Transverse colon (tissue), 4 donors: ENCODE measurements at regions not wholly inside any gene's neighbourhood (a gene's known extent, or its start where the extent isn't known, plus 50 kb on each side); places are given as distances from the start of the nearest gene placed in this dataset.
"Not testable (repeated sequence)": the region's sequence is repeated elsewhere in the genome, so short reads cannot be mapped to it uniquely, and the experiment has no call there.

Source experiments
- DNase-seq: peaks from one replicate; pipeline ENCODE4 v3.0.0-alpha.2; 2019
- H3K27ac ChIP-seq, 4 donors: fragments of 200-600 bp; sonication (generic); 2 replicates each; pipeline ENCODE4 v1.5.1; 2016 to 2018; ENCODE audit warnings: inconsistent platforms in 4 of 4
- H3K27me3 ChIP-seq: fragments of 200-600 bp; sonication (generic); 2 replicates; pipeline ENCODE4 v1.5.1; 2017; ENCODE audit warnings: inconsistent platforms
- H3K36me3 ChIP-seq, 4 donors: fragments of 200-600 bp; sonication (generic); 2 replicates each; pipeline ENCODE4 v1.5.1; 2017 to 2019; ENCODE audit warnings: inconsistent platforms in 4 of 4
- H3K4me1 ChIP-seq, 4 donors: fragments of 200-600 bp; sonication (generic); 2 replicates each; pipeline ENCODE4 v1.5.1; 2017 to 2020; ENCODE audit warnings: inconsistent platforms in 4 of 4
- H3K4me3 ChIP-seq, 4 donors: fragments of 200-600 bp; sonication (generic); 1 replicate in 1 of 4; 2 replicates in 3 of 4; pipeline versions ENCODE4 v1.5.1 to v1.6.1; 2017 to 2019; ENCODE audit warnings: inconsistent platforms in 4 of 4
- H3K9me3 ChIP-seq, 2 donors: fragments of 200-600 bp; sonication (generic); 2 replicates each; pipeline ENCODE4 v1.5.1; 2017 to 2019; ENCODE audit warnings: inconsistent platforms in 2 of 2
- EP300 ChIP-seq: sonication (generic); formaldehyde crosslinking; IDR thresholded peaks from one replicate; pipeline ENCODE4 v1.6.1; 2017; ENCODE audit warnings: antibody characterized with exemption, low read depth
- POLR2A ChIP-seq: fragments of 450-650 bp; IDR thresholded peaks from one replicate; pipeline ENCODE4 v1.6.1; 2016; ENCODE audit warnings: antibody characterized with exemption, mild to moderate bottlenecking, moderate library complexity
- POLR2AphosphoS5 ChIP-seq, 3 donors: sonication (generic); formaldehyde crosslinking; IDR thresholded peaks; one replicate each; pipeline ENCODE4 v1.6.1; 2016; ENCODE audit warnings: antibody characterized with exemption in 3 of 3
- WGBS, 2 donors: methylation state at CpG; one replicate each; pipeline ENCODE4 v1.1.5; 2018; ENCODE audit warnings: low coverage in 1 of 2; 5-methylcytosine and 5-hydroxymethylcytosine counted together
- in situ Hi-C, 4 donors: fragments of 200-750 bp; cut with MboI; loops; one replicate each; pipeline versions ENCODE4 v1.15.0 to v1.15.1; 2017; ENCODE audit warnings: low sequenced_read_pairs in 3 of 4, low pct_ligation_motif_present in 1 of 4, low pct_unique_long_range_greater_than_20kb in 1 of 4
- intact Hi-C: fragments of 100-400 bp; cut with DNase I; formaldehyde crosslinking; loops from one replicate; pipeline ENCODE4 v1.15.1; 2023; ENCODE audit warnings: low total_unique reads
- TF ChIP-seq, protein P1 (sequence below), 5 experiments: fragments of 200-600 bp in 3 of 5; fragments of 450-650 bp in 2 of 5; sonication (generic) in 3 of 5; IDR thresholded peaks; 1 replicate in 2 of 5; 2 replicates in 3 of 5; pipeline ENCODE4 v1.5.1; 2016 to 2017; ENCODE audit warnings: antibody characterized with exemption in 5 of 5, inconsistent platforms in 3 of 5, mild to moderate bottlenecking in 2 of 5, moderate library complexity in 1 of 5

DNA sequence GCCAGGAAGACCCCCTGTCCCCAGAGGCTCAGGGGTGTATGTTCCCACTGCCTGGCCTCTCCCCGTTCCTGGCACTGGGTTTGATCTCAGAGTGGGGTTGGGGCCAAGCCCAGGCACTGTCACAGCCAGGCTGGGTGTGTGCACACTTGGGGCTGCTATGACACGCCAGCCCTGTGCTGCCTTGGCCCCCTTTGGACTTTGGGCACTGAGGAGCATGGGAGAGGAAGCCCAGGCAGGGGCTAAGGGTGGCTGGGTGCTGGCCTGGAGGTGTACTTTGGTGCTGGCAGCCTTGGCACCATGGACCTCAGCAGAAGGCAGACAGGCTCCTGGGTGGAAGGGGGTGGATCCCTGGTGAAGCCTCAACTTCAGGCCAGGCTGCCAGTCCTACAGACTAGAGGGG is 223.6 kb upstream of the ISL1 start:
- Histone ChIP-seq H3K27me3 (no peaks in the 10 kb centered on the region), H3K4me1 (no peaks in the 10 kb centered on the region), H3K36me3 (no peaks in the 10 kb centered on the region), H3K27ac (no peak overlapping the region), H3K9me3 (peaks cover 6 to 7% of the 10 kb centered on the region in 2 donors), H3K4me3 (no peak overlapping the region)
- intact Hi-C loops: loop anchor here (10.0 kb wide), 1 partner anchor 715 kb away; the partner anchor contains the start of gene EMB
- DNase-seq: no peak
- in situ Hi-C loops: no loop called here
- no peak for TF ChIP-seq POLR2AphosphoS5 (IDR thresholded peaks at IDR 0.05)
- no peak for TF ChIP-seq EP300
- TF ChIP-seq, protein P1, sequence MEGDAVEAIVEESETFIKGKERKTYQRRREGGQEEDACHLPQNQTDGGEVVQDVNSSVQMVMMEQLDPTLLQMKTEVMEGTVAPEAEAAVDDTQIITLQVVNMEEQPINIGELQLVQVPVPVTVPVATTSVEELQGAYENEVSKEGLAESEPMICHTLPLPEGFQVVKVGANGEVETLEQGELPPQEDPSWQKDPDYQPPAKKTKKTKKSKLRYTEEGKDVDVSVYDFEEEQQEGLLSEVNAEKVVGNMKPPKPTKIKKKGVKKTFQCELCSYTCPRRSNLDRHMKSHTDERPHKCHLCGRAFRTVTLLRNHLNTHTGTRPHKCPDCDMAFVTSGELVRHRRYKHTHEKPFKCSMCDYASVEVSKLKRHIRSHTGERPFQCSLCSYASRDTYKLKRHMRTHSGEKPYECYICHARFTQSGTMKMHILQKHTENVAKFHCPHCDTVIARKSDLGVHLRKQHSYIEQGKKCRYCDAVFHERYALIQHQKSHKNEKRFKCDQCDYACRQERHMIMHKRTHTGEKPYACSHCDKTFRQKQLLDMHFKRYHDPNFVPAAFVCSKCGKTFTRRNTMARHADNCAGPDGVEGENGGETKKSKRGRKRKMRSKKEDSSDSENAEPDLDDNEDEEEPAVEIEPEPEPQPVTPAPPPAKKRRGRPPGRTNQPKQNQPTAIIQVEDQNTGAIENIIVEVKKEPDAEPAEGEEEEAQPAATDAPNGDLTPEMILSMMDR (IDR thresholded peaks at IDR 0.05): no peak
- no peak for TF ChIP-seq POLR2A
- WGBS, 2 donors: 75% methylated on average over 2 of the region's 2 CpGs; no CpG with 5 or more reads in 1 of the 2 donors

DNA sequence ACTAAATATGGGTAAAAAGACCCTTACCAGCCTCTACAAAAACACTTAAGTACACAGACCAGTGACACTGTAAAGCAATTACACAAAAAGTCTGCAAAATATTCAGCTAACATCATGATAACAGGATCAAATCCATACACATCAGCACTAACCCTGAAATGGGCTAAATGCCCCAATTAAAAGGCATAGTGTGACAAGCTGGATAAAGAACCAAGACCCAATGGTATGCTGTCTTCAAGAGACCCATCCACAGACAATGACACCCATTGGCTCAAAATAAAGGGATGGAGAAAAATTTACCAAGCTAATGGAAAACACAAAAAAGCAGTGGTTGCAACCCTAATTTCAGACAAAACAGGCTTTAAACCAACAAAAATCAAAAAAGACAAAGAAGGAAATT is 221.0 kb upstream of the ISL1 start:
- Histone ChIP-seq H3K27ac (no peak overlapping the region), H3K36me3 (no peaks in the 10 kb centered on the region), H3K4me3 (no peak overlapping the region), H3K4me1 (no peaks in the 10 kb centered on the region), H3K9me3 (peaks cover 6 to 7% of the 10 kb centered on the region in 2 donors), H3K27me3 (no peaks in the 10 kb centered on the region)
- in situ Hi-C loops: no loop called here
- intact Hi-C loops: no loop called here
- TF ChIP-seq EP300 (no peak), POLR2AphosphoS5 (IDR thresholded peaks at IDR 0.05) (no peak)
- DNase-seq: no peak

DNA sequence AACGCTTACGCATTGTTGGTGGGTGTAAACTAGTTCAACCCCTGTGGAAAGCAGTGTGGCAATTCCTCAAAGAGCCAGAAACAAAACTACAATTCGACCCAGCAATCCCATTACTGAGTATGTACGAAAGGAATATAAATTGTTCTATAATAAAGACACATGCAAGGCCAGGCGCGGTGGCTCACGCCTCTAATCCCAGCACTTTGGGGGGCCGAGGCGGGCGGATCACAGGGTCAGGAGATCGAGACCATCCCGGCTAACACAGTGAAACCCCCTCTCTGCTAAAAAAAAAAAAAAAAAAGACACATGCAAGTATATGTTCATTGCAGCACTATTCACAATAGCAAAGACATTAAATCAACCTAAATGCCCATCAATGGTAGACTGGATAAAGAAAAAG is 217.6 kb upstream of the ISL1 start:
- WGBS, 2 donors: 87 to 91% methylated on average over 12 of the region's 12 CpGs
- H3K4me3 ChIP-seq, H3K27me3 ChIP-seq, H3K9me3 ChIP-seq, in situ Hi-C loops, H3K36me3 ChIP-seq, DNase-seq, H3K4me1 ChIP-seq, H3K27ac ChIP-seq, intact Hi-C loops: not testable (repeated sequence)

DNA sequence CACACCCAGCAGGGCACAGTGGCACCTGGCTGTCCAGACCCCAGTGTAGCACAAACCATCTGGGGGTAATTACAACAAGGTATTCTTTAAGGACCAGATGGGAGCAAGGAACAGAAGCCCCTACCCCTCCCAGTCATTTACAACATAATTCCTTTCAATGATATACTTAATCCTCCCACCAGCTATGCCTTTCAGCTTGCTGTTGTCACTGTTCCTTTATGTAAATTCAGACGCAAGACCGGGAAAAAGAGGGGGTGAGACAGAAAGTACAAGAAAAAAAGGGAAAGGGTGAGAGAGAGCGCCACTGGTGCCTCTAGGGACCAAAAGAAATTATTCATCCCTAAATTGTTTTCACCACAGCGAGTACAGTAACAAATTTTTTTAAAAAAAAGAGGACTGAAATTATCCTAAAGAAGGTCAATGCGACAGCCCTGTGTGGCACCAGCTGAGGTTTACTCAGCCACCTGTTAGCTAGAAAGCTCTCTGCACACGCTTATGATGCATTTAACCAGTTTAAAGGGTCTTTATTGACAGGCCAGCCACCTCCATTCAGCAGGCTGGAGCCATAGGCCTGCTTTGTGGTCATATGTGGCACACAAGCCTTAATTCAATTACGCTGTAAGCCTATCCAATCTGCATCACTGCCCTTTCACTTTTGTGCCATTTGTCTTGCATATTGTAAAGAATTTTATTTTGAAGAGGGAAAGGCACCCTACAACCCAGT is 210.2 kb upstream of the ISL1 start:
- intact Hi-C loops: no loop called here
- TF ChIP-seq POLR2AphosphoS5 (IDR thresholded peaks at IDR 0.05): no peak
- no peak for TF ChIP-seq EP300
- no peak for TF ChIP-seq POLR2A
- TF ChIP-seq, protein P1 (IDR thresholded peaks at IDR 0.05): no peak

DNA sequence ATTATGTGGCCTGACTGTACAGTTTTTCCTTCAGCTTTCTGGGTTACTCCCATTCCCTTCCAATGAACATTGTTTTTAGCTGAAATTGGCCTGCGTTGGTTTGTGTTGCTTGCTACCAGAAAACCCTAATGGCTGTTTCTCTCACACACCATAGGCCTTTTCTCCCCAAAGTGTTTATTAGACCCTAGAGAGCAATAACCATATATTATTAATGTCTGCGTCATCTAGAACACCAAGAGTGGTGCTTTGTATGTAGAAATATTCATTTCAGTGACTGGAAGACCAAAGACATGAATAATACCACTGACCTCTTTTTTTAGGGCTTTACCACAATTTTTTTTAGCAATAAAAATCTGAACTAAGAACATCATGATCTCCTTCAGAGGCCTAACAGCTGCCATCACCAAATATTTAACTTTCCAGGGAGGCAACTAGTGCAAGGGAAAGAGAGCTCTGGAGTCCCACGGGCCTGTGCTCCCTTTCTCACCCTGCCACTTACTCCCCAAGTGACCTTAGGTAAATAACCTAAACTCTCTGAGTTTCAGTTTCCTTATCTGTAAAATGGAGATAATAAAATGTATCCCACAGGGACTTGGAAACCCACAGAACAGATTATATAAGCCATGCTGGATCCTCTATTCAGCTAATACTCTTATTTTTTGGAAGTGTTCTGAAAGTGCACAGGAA is 201.9 kb upstream of the ISL1 start:
- WGBS, 2 donors: 33 to 67% methylated on average over 1 to 3 of the region's 3 CpGs
- Histone ChIP-seq H3K4me3 (no peak overlapping the region), H3K27ac (no peak overlapping the region), H3K36me3 (no peaks in the 10 kb centered on the region), H3K9me3 (no peaks in the 10 kb centered on the region), H3K4me1 (no peaks in the 10 kb centered on the region), H3K27me3 (no peaks in the 10 kb centered on the region)
- intact Hi-C loops: no loop called here
- no peak for TF ChIP-seq EP300
- TF ChIP-seq POLR2AphosphoS5 (IDR thresholded peaks at IDR 0.05): no peak
- TF ChIP-seq, protein P1 (IDR thresholded peaks at IDR 0.05): no peak
- no peak for TF ChIP-seq POLR2A
- DNase-seq: no peak
- in situ Hi-C loops: no loop called here

More for the DNA sequence above, 210.2 kb upstream of the ISL1 start:
- no peak overlapping the region for H3K4me3 ChIP-seq
- no peaks in the 10 kb centered on the region for H3K9me3 ChIP-seq
- 23 to 37% methylated on average over 5 to 7 of the region's 7 CpGs for whole genome bisulfite sequencing, 2 donors
- H3K27ac ChIP-seq: no peak overlapping the region
- H3K4me1 ChIP-seq: no peaks in the 10 kb centered on the region
- no peaks in the 10 kb centered on the region for H3K36me3 ChIP-seq
- no peaks in the 10 kb centered on the region for H3K27me3 ChIP-seq
- in situ Hi-C loops: no loop called here
- no peak for DNase-seq
